ENCODE measurements at regions not wholly inside any gene's neighbourhood (a gene's known extent, or its start where the extent isn't known, plus 50 kb on each side); places are given as distances from the start of the nearest gene placed in this dataset.

DNA sequence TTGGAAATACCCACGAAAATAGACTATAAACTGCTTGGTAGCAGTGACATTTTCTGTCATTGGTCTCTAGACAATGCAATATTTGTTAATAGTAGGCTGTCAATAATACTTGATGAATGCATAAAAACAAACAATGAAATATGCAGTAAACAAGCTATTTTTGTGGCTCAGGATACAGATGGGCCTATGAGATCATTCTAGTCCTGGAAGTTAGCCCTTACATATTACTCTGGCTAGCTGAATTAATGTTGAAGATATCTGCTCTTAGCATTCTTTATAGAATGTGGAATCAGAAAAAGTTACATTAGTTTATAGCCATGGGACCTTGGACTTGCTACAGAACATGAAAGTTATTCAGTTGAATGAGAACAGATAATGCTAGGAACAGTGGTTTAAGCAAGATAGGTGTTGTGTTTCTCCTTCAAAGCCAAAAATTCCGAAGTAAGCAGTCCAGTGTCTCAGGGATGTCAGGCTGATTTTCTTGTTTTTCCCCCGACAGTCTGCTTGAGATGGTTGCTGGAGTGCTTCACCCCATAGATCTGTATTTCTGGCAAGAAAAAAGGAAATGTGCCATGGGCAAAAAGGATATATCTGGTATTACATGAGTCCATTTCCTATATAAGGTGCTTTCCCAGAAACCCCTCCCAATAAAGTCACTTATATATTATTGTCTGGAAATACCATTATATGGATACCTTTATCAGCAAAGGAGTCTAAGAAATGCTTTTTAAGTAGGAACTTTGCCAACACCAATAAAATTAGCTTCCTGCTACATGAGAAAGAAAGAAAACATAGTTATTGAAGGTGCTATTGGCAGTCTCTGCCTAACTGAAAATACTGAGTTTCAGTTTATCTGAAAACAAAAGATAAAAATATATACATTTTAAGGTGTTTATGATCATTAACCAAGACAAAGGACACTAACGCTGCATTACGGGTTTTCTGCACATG lies 619.4 kb upstream of the ATP2B1 start:
- TF ChIP-seq, protein P1, sequence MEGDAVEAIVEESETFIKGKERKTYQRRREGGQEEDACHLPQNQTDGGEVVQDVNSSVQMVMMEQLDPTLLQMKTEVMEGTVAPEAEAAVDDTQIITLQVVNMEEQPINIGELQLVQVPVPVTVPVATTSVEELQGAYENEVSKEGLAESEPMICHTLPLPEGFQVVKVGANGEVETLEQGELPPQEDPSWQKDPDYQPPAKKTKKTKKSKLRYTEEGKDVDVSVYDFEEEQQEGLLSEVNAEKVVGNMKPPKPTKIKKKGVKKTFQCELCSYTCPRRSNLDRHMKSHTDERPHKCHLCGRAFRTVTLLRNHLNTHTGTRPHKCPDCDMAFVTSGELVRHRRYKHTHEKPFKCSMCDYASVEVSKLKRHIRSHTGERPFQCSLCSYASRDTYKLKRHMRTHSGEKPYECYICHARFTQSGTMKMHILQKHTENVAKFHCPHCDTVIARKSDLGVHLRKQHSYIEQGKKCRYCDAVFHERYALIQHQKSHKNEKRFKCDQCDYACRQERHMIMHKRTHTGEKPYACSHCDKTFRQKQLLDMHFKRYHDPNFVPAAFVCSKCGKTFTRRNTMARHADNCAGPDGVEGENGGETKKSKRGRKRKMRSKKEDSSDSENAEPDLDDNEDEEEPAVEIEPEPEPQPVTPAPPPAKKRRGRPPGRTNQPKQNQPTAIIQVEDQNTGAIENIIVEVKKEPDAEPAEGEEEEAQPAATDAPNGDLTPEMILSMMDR (IDR thresholded peaks at IDR 0.05), result no peak
- no peak for TF ChIP-seq POLR2A (IDR thresholded peaks at IDR 0.05)
- intact Hi-C loops (cut with DNase I), result no loop called here
- Histone ChIP-seq H3K27me3 (no peaks in the 10 kb centered on the region), H3K4me1 (no peaks in the 10 kb centered on the region), H3K9me3 (no peaks in the 10 kb centered on the region), H3K36me3 (no peaks in the 10 kb centered on the region), H3K4me3 (no peak overlapping the region), H3K27ac (no peak overlapping the region)
- WGBS, 2 donors, result 72 to 75% methylated on average over 5 of the region's 5 CpGs
- no peak for DNase-seq

DNA sequence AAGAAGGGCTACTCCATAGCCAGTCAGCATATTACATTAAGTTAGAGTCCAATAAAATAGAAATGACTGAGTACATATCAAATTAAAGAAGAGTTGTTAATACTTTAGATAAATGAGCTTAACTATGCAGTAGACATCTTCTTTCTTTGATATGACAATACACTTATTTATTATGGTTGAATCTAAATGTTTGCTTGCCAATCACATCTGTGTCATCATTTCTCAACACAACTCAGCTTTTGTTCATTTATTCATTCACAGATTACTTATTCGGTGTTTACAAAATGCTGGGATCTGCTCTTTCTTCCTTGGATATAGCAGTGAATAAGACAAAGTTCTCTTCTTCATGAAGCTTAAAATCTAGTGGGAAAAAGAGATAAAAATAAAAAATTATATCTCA lies 614.6 kb upstream of the ATP2B1 start:
- H3K27ac ChIP-seq, result no peak overlapping the region
- intact Hi-C loops (cut with DNase I), result no loop called here
- no peak for DNase-seq
- 84 to 90% methylated on average over 1 of the region's 1 CpG for WGBS, 2 donors
- H3K9me3 ChIP-seq, result no peaks in the 10 kb centered on the region
- TF ChIP-seq, protein P1 (IDR thresholded peaks at IDR 0.05), result no peak
- no peak for TF ChIP-seq POLR2A (IDR thresholded peaks at IDR 0.05)
- no peak overlapping the region for H3K4me3 ChIP-seq
- no peaks in the 10 kb centered on the region for H3K36me3 ChIP-seq
- no peaks in the 10 kb centered on the region for H3K4me1 ChIP-seq
- no peaks in the 10 kb centered on the region for H3K27me3 ChIP-seq

DNA sequence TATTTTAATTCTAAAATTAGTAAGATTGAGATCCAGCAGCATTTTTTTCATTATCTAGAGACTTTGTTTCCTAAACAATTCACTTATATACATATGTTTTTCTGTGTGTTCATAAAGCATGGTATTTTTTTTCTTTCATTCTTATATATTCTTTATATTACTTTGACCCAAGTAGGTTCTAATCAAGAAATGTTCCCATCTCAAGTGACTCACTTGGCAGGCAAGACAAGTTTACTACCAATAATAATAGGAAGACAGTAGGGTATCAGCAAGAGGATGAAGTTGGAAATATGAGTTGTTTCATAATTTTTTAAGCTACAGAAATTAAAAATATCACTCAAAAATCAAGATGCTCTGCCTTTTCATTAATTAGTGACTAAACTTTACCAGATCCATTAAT lies 613.4 kb upstream of the ATP2B1 start:
- DNase-seq, result no peak
- no peaks in the 10 kb centered on the region for H3K36me3 ChIP-seq
- no peaks in the 10 kb centered on the region for H3K4me1 ChIP-seq
- H3K27me3 ChIP-seq, result no peaks in the 10 kb centered on the region
- H3K9me3 ChIP-seq, result no peaks in the 10 kb centered on the region
- no peak overlapping the region for H3K4me3 ChIP-seq
- H3K27ac ChIP-seq, result no peak overlapping the region
- intact Hi-C loops (cut with DNase I), result no loop called here
- no peak for TF ChIP-seq POLR2A (IDR thresholded peaks at IDR 0.05)
- TF ChIP-seq, protein P1 (IDR thresholded peaks at IDR 0.05), result no peak

GRCh38 chr12:90321369-90321768 lies 612.7 kb upstream of the ATP2B1 start:
- Histone ChIP-seq H3K4me3 (no peak overlapping the region), H3K27ac (no peak overlapping the region), H3K27me3 (no peaks in the 10 kb centered on the region), H3K9me3 (no peaks in the 10 kb centered on the region), H3K4me1 (no peaks in the 10 kb centered on the region), H3K36me3 (no peaks in the 10 kb centered on the region)
- TF ChIP-seq, protein P1 (IDR thresholded peaks at IDR 0.05), result no peak
- no peak for TF ChIP-seq POLR2A (IDR thresholded peaks at IDR 0.05)
- DNase-seq, result no peak
- 74 to 78% methylated on average over 2 of the region's 2 CpGs for WGBS, 2 donors
- intact Hi-C loops (cut with DNase I), result no loop called here

GRCh38 chr12:90311561-90311960 lies 602.9 kb upstream of the ATP2B1 start:
- no peaks in the 10 kb centered on the region for H3K9me3 ChIP-seq
- intact Hi-C loops (cut with DNase I), result no loop called here
- H3K36me3 ChIP-seq, result no peaks in the 10 kb centered on the region
- no peaks in the 10 kb centered on the region for H3K27me3 ChIP-seq
- no peak for DNase-seq
- 86 to 95% methylated on average over 4 of the region's 4 CpGs for WGBS, 2 donors
- no peaks in the 10 kb centered on the region for H3K4me1 ChIP-seq
- no peak overlapping the region for H3K4me3 ChIP-seq
- H3K27ac ChIP-seq, result no peak overlapping the region
- TF ChIP-seq POLR2A (IDR thresholded peaks at IDR 0.05), result no peak
- TF ChIP-seq, protein P1 (IDR thresholded peaks at IDR 0.05), result no peak
